ENCODE measurements at regions not wholly inside any gene's neighbourhood (a gene's known extent, or its start where the extent isn't known, plus 50 kb on each side); places are given as distances from the start of the nearest gene placed in this dataset.
A peak's percentile ranks its signal among the peaks of the same experiment; 100 is the strongest.

GRCh38 chrY:7182591-7182990 lies 271.0 kb upstream of the AMELY start:
- in situ Hi-C loops (cut with MboI; ENCODE audit: low pct_unique_long_range_greater_than_20kb in 2 of 9, low sequenced_read_pairs in 9 of 9, unreplicated experiment in 9 of 9), result no loop called here
- ATAC-seq (replicated peaks in 6 of 8), result no peak
- no peaks in the 10 kb centered on the region for H3K4me1 ChIP-seq (replicated peaks in 1 of 2)
- no peak overlapping the region for H3K27ac ChIP-seq
- no peak overlapping the region for H3K4me3 ChIP-seq

GRCh38 chrY:7177631-7178030 lies 266.1 kb upstream of the AMELY start:
- 20 to 72% methylated on average over 1 to 4 of the region's 5 CpGs; no CpG with 5 or more reads in 8 of the 10 experiments for WGBS, 10 experiments
- Histone ChIP-seq H3K4me1 (replicated peaks in 1 of 2) (no peaks in the 10 kb centered on the region), H3K27ac (no peak overlapping the region), H3K4me3 (no peak overlapping the region)
- peak in 2 of 8 experiments; percentile 76 to 91 for ATAC-seq (replicated peaks in 6 of 8)
- in situ Hi-C loops (cut with MboI; ENCODE audit: low pct_unique_long_range_greater_than_20kb in 2 of 9, low sequenced_read_pairs in 9 of 9, unreplicated experiment in 9 of 9), result no loop called here

DNA sequence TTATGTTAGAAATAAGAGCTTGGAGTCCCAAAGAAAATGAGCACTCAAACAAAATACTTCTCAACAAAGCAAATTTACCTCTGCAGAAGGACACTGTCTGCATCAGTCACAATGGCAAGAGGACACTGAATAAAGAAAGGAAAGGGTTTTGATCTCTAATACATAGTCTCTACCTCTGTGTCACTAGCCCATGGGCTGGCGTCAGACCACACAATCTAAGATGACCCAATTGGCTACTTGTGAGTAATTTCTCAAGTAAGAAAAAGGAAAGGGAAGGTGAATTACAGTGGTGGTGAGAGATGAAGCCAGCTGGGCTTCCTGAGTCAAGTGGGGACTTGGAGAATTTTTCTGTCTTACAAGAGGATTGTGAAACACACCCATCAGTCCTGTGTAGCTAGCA lies 257.9 kb upstream of the AMELY start:
- H3K4me3 ChIP-seq, result no peak overlapping the region
- no peaks in the 10 kb centered on the region for H3K4me1 ChIP-seq (replicated peaks in 1 of 2)
- no peak overlapping the region for H3K27ac ChIP-seq
- 80% methylated on average over 1 of the region's 1 CpG; no CpG with 5 or more reads in 9 of the 10 experiments for WGBS, 10 experiments
- in situ Hi-C loops (cut with MboI; ENCODE audit: low pct_unique_long_range_greater_than_20kb in 2 of 9, low sequenced_read_pairs in 9 of 9, unreplicated experiment in 9 of 9), result no loop called here
- ATAC-seq (replicated peaks in 6 of 8), result no peak

GRCh38 chrY:7141477-7141876 lies 229.9 kb upstream of the AMELY start:
- Histone ChIP-seq H3K27ac (no peak overlapping the region), H3K4me1 (replicated peaks in 1 of 2) (no peaks in the 10 kb centered on the region), H3K4me3 (no peak overlapping the region)
- in situ Hi-C loops (cut with MboI; ENCODE audit: low pct_unique_long_range_greater_than_20kb in 2 of 9, low sequenced_read_pairs in 9 of 9, unreplicated experiment in 9 of 9), result no loop called here
- 33 to 100% (median 77%) methylated on average over 1 to 2 of the region's 5 CpGs; no CpG with 5 or more reads in 6 of the 10 experiments for WGBS, 10 experiments
- peak in 1 of 8 experiments; percentile 47 for ATAC-seq (replicated peaks in 6 of 8)

Data from motor neuron (in vitro differentiated cells).